Nephron (organoid): ENCODE measurements at regions not wholly inside any gene's neighbourhood (a gene's known extent, or its start where the extent isn't known, plus 50 kb on each side); places are given as distances from the start of the nearest gene placed in this dataset.

Experiments
- H3K27ac Mint-ChIP-seq, 3 experiments: 2 replicates each; pipeline ENCODE4 v1.8.0; 2020; ENCODE audit warnings: mixed read lengths in 3 of 3, mild to moderate bottlenecking in 2 of 3, moderate library complexity in 1 of 3
- H3K27me3 Mint-ChIP-seq: 2 replicates; pipeline ENCODE4 v1.8.0; 2021; ENCODE audit warnings: low read depth, mild to moderate bottlenecking, moderate library complexity, mixed read lengths
- H3K36me3 Mint-ChIP-seq: 2 replicates; pipeline ENCODE4 v1.8.0; 2020; ENCODE audit warnings: low read depth, mixed read lengths
- H3K4me1 Mint-ChIP-seq: 2 replicates; pipeline ENCODE4 v1.8.0; 2020; ENCODE audit warnings: mixed read lengths
- H3K4me3 Mint-ChIP-seq, 3 experiments: 2 replicates each; pipeline ENCODE4 v1.8.0; 2020; ENCODE audit warnings: mild to moderate bottlenecking in 3 of 3, mixed read lengths in 3 of 3, moderate library complexity in 2 of 3
- H3K9me3 Mint-ChIP-seq: 2 replicates; pipeline ENCODE4 v1.8.0; 2020; ENCODE audit warnings: mixed read lengths
- CTCF ChIP-seq, 3 experiments: fragments of 200-600 bp; sonication (generic); IDR thresholded peaks; one replicate each; pipeline ENCODE4 v1.5.0; 2021; ENCODE audit warnings: antibody characterized with exemption in 3 of 3; ENCODE audit not compliant: unreplicated experiment in 3 of 3

- H3K27ac Mint-ChIP-seq, result no peak overlapping the region
- no peak for TF ChIP-seq CTCF (IDR thresholded peaks at IDR 0.05; ENCODE audit: unreplicated experiment in 3 of 3)
- no peaks in the 10 kb centered on the region for H3K36me3 Mint-ChIP-seq
- H3K4me1 Mint-ChIP-seq, result no peaks in the 10 kb centered on the region
- H3K4me3 Mint-ChIP-seq, result no peak overlapping the region
- H3K9me3 Mint-ChIP-seq, result peaks cover 9% of the 10 kb centered on the region
- no peaks in the 10 kb centered on the region for H3K27me3 Mint-ChIP-seq
Measured at GRCh38 chr12:33555128-33555527, 115.5 kb upstream of the SYT10 start.

- Mint-ChIP-seq H3K36me3 (no peaks in the 10 kb centered on the region), H3K4me3 (no peak overlapping the region), H3K27ac (no peak overlapping the region), H3K4me1 (no peaks in the 10 kb centered on the region), H3K9me3 (peaks cover 7% of the 10 kb centered on the region), H3K27me3 (no peaks in the 10 kb centered on the region)
- no peak for TF ChIP-seq CTCF (IDR thresholded peaks at IDR 0.05; ENCODE audit: unreplicated experiment in 3 of 3)
Measured at GRCh38 chr12:33560653-33561208, 121.1 kb upstream of the SYT10 start.

- no peaks in the 10 kb centered on the region for H3K36me3 Mint-ChIP-seq
- no peak overlapping the region for H3K4me3 Mint-ChIP-seq
- no peaks in the 10 kb centered on the region for H3K27me3 Mint-ChIP-seq
- H3K27ac Mint-ChIP-seq, result no peak overlapping the region
- no peak for TF ChIP-seq CTCF (IDR thresholded peaks at IDR 0.05; ENCODE audit: unreplicated experiment in 3 of 3)
- H3K9me3 Mint-ChIP-seq, result peaks cover 7% of the 10 kb centered on the region
- no peaks in the 10 kb centered on the region for H3K4me1 Mint-ChIP-seq
Measured at GRCh38 chr12:33562401-33562800, 122.8 kb upstream of the SYT10 start.

- no peaks in the 10 kb centered on the region for H3K4me1 Mint-ChIP-seq
- H3K27me3 Mint-ChIP-seq, result no peaks in the 10 kb centered on the region
- H3K36me3 Mint-ChIP-seq, result no peaks in the 10 kb centered on the region
- no peak overlapping the region for H3K4me3 Mint-ChIP-seq
- H3K9me3 Mint-ChIP-seq, result peaks cover 7% of the 10 kb centered on the region
- H3K27ac Mint-ChIP-seq, result no peak overlapping the region
- no peak for TF ChIP-seq CTCF (IDR thresholded peaks at IDR 0.05; ENCODE audit: unreplicated experiment in 3 of 3)
Measured at GRCh38 chr12:33566403-33566802, 126.8 kb upstream of the SYT10 start.

GRCh38 chr12:33575346-33575745 is 135.7 kb upstream of the SYT10 start:
- TF ChIP-seq CTCF (IDR thresholded peaks at IDR 0.05; ENCODE audit: unreplicated experiment in 3 of 3), result no peak
- no peaks in the 10 kb centered on the region for H3K36me3 Mint-ChIP-seq
- no peaks in the 10 kb centered on the region for H3K9me3 Mint-ChIP-seq
- no peak overlapping the region for H3K4me3 Mint-ChIP-seq
- no peak overlapping the region for H3K27ac Mint-ChIP-seq
- no peaks in the 10 kb centered on the region for H3K27me3 Mint-ChIP-seq
- no peaks in the 10 kb centered on the region for H3K4me1 Mint-ChIP-seq

- Mint-ChIP-seq H3K4me1 (no peaks in the 10 kb centered on the region), H3K27ac (no peak overlapping the region), H3K9me3 (no peaks in the 10 kb centered on the region), H3K36me3 (no peaks in the 10 kb centered on the region), H3K27me3 (no peaks in the 10 kb centered on the region), H3K4me3 (no peak overlapping the region)
- no peak for TF ChIP-seq CTCF (IDR thresholded peaks at IDR 0.05; ENCODE audit: unreplicated experiment in 3 of 3)
Measured at GRCh38 chr12:33581613-33582122, 142.0 kb upstream of the SYT10 start.
